PFSK-1 (cell line): ENCODE measurements at regions not wholly inside any gene's neighbourhood (a gene's known extent, or its start where the extent isn't known, plus 50 kb on each side); places are given as distances from the start of the nearest gene placed in this dataset.

Source experiments
- FOXP2 ChIP-seq: optimal IDR thresholded peaks from 2 replicates; pipeline ENCODE3; 2011; ENCODE audit warnings: borderline replicate concordance, control low read depth, inconsistent platforms; ENCODE audit not compliant: insufficient read depth; ENCODE audit errors: extremely low read length, extremely low read depth
- POLR2AphosphoS5 ChIP-seq: IDR thresholded peaks from 2 replicates; pipeline ENCODE4 v1.6.1; 2012; ENCODE audit warnings: low read depth, mild to moderate bottlenecking, control low read depth, low read length, moderate library complexity
- REST ChIP-seq, 2 experiments: IDR thresholded peaks; 2 replicates each; pipeline versions ENCODE4 v1.6.1 to v1.8.0; 2011 to 2012; ENCODE audit warnings: low read depth in 2 of 2, low read length in 2 of 2, control low read depth in 1 of 2, inconsistent platforms in 1 of 2, mild to moderate bottlenecking in 1 of 2, moderate library complexity in 1 of 2; ENCODE audit not compliant: insufficient read depth in 1 of 2
- SIN3A ChIP-seq: IDR thresholded peaks from 2 replicates; pipeline ENCODE4 v1.6.1; 2012; ENCODE audit warnings: mild to moderate bottlenecking, low read length, moderate library complexity, borderline replicate concordance; ENCODE audit not compliant: insufficient read depth
- TAF1 ChIP-seq: IDR thresholded peaks from 2 replicates; pipeline ENCODE4 v1.6.1; 2012; ENCODE audit warnings: low read length, control low read depth, borderline replicate concordance; ENCODE audit not compliant: insufficient read depth

- no peak for TF ChIP-seq POLR2AphosphoS5
- no peak for TF ChIP-seq REST (IDR thresholded peaks at IDR 0.05; ENCODE audit: insufficient read depth in 1 of 2, low read depth in 2 of 2, low read length in 2 of 2)
- no peak for TF ChIP-seq TAF1
- TF ChIP-seq SIN3A = no peak
- no peak for TF ChIP-seq FOXP2
Observed at GRCh38 chr16:86026916-86027315, 128.0 kb downstream of the IRF8 start.
